Progenitor cell of endocrine pancreas (in vitro differentiated cells): ENCODE measurements at regions not wholly inside any gene's neighbourhood (a gene's known extent, or its start where the extent isn't known, plus 50 kb on each side); places are given as distances from the start of the nearest gene placed in this dataset.

Experiments used
- DNase-seq: peaks from one replicate; pipeline ENCODE4 v3.0.0; 2021; ENCODE audit warnings: low spot score; ENCODE audit not compliant: unreplicated experiment
- H3K27ac Mint-ChIP-seq: 2 replicates; pipeline ENCODE4 v1.8.0; 2021; ENCODE audit warnings: mild to moderate bottlenecking, moderate library complexity, mixed read lengths
- H3K27me3 Mint-ChIP-seq: 2 replicates; pipeline ENCODE4 v1.8.0; 2021; ENCODE audit warnings: mixed read lengths
- H3K36me3 Mint-ChIP-seq: 2 replicates; pipeline ENCODE4 v1.8.0; 2022; ENCODE audit warnings: mixed read lengths; ENCODE audit not compliant: insufficient read depth
- H3K4me1 Mint-ChIP-seq: 2 replicates; pipeline ENCODE4 v1.8.0; 2021; ENCODE audit warnings: low read depth, mixed read lengths
- H3K4me3 Mint-ChIP-seq: 2 replicates; pipeline ENCODE4 v1.8.0; 2021; ENCODE audit warnings: low read depth, mild to moderate bottlenecking, moderate library complexity, mixed read lengths
- H3K9me3 Mint-ChIP-seq: 2 replicates; pipeline ENCODE4 v1.8.0; 2021; ENCODE audit warnings: low read depth, mixed read lengths
- TF ChIP-seq, protein P1 (sequence below): fragments of 200-600 bp; sonication (generic); IDR thresholded peaks from one replicate; pipeline ENCODE4 v1.5.0; 2021; ENCODE audit warnings: antibody characterized with exemption, mild to moderate bottlenecking; ENCODE audit not compliant: unreplicated experiment

DNA sequence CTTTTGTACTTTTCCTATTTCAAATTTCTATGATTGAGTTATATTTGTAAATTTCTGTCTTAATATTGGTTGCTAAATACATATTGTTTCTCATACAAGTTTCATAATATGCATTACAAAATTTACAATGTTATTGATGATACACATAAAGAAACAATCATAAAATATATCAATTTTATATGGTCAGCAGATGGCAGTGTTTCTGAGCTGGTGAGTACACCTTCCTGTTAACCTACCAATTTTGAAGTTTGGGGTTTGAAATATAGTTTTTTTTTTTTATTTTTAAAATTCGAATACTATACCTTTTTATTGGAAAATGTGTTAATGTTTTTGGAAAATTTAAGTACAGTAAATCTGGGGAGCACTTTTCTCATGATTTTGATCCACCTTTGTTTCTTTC is 1953.1 kb upstream of the ADGRL3 start:
- Mint-ChIP-seq H3K9me3 (peaks cover 9% of the 10 kb centered on the region), H3K36me3 (no peaks in the 10 kb centered on the region), H3K4me3 (no peak overlapping the region), H3K27ac (no peak overlapping the region), H3K27me3 (no peaks in the 10 kb centered on the region), H3K4me1 (peaks cover 2% of the 10 kb centered on the region)
- TF ChIP-seq, protein P1, sequence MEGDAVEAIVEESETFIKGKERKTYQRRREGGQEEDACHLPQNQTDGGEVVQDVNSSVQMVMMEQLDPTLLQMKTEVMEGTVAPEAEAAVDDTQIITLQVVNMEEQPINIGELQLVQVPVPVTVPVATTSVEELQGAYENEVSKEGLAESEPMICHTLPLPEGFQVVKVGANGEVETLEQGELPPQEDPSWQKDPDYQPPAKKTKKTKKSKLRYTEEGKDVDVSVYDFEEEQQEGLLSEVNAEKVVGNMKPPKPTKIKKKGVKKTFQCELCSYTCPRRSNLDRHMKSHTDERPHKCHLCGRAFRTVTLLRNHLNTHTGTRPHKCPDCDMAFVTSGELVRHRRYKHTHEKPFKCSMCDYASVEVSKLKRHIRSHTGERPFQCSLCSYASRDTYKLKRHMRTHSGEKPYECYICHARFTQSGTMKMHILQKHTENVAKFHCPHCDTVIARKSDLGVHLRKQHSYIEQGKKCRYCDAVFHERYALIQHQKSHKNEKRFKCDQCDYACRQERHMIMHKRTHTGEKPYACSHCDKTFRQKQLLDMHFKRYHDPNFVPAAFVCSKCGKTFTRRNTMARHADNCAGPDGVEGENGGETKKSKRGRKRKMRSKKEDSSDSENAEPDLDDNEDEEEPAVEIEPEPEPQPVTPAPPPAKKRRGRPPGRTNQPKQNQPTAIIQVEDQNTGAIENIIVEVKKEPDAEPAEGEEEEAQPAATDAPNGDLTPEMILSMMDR: peak; percentile 51
- DNase-seq: no peak

DNA sequence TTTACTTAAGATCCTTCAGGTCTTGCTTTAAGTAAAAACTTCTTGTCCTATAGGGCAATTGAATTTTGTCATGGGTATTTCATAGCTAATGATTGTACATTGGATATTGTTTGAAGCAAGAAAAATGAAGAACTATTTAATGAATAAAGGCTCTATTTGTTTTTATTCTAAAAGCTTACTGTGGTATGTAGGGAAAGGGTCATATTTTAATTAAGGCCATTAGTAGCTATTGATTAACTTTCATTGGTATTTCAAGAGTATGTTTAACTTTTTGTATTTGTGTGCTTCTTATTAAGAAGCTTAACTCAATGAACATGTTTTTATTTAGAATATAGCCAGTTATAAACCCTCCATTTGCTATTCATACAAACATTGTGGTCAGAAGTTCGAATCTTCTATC is 1951.8 kb upstream of the ADGRL3 start:
- DNase-seq: no peak
- Mint-ChIP-seq H3K27me3 (no peaks in the 10 kb centered on the region), H3K36me3 (no peaks in the 10 kb centered on the region), H3K27ac (no peak overlapping the region), H3K4me1 (peaks cover 2% of the 10 kb centered on the region), H3K9me3 (peaks cover under 1% of the 10 kb centered on the region), H3K4me3 (no peak overlapping the region)
- TF ChIP-seq, protein P1: no peak

DNA sequence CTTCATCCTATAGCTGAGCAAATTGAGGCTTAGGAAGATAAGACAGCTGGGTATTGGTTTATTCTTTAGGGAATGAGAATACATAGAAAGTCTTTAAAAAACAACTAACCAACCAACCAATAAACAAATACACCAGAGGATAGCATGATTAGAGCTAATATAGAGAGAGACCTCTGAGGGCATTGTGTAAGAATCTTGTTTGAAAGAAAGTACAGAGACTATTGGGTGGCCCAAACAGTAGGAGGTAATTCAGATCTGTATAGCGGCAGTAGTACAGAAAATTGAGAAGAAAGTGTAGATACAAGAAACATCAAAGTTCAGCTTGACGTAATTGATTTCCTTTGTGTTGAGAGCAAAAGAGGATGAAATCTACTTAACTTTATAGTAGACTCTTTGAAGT is 1951.0 kb upstream of the ADGRL3 start:
- DNase-seq: no peak
- TF ChIP-seq, protein P1: no peak
- H3K9me3 Mint-ChIP-seq: no peaks in the 10 kb centered on the region
- H3K4me3 Mint-ChIP-seq: no peak overlapping the region
- H3K36me3 Mint-ChIP-seq: no peaks in the 10 kb centered on the region
- H3K27ac Mint-ChIP-seq: no peak overlapping the region
- H3K27me3 Mint-ChIP-seq: no peaks in the 10 kb centered on the region
- peaks cover 2% of the 10 kb centered on the region for H3K4me1 Mint-ChIP-seq

DNA sequence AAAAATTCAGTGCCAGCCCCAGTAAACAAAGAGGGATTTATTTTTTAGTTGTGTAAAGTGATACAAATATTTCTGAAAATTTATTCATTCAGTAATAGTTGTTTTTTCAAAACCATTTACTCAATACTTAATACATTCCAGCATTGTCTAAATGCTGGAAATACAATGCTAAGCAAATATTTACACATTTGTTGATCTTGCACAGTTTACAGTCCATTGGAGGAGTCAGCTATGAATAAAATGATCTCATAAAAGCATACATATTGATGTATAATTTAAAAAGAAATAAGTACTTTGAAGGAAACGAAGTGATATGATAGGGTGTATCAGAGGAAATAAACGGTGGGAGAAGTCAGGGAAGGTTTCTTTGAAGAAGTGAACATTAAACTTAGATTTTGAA is 1942.1 kb upstream of the ADGRL3 start:
- DNase-seq: no peak
- Mint-ChIP-seq H3K4me3 (no peak overlapping the region), H3K27me3 (no peaks in the 10 kb centered on the region), H3K27ac (no peak overlapping the region), H3K9me3 (no peaks in the 10 kb centered on the region), H3K4me1 (no peaks in the 10 kb centered on the region), H3K36me3 (no peaks in the 10 kb centered on the region)
- TF ChIP-seq, protein P1: no peak

DNA sequence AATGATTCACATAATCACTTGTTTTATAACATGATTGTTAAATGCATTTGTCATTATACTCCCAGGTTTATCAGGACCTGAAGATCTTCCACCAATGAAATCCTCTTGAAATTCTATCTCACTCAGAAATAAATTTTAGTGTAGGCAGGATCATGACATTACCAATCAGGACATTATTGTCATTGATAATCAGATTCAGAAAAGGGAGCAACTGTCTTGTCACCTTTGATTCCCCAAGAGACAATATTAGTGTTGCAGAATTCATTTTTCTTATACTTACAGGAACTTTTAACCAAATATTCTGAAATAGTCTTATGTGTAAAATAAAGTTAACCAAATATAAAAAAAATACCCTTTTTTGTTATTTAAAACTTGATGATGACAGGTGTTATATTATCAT is 1892.5 kb upstream of the ADGRL3 start:
- H3K27me3 Mint-ChIP-seq: no peaks in the 10 kb centered on the region
- H3K27ac Mint-ChIP-seq: no peak overlapping the region
- H3K36me3 Mint-ChIP-seq: no peaks in the 10 kb centered on the region
- no peaks in the 10 kb centered on the region for H3K9me3 Mint-ChIP-seq
- H3K4me3 Mint-ChIP-seq: no peak overlapping the region
- no peak for DNase-seq
- H3K4me1 Mint-ChIP-seq: no peaks in the 10 kb centered on the region
- TF ChIP-seq, protein P1: no peak
